NT2/D1 (cell line): ENCODE measurements at regions not wholly inside any gene's neighbourhood (a gene's known extent, or its start where the extent isn't known, plus 50 kb on each side); places are given as distances from the start of the nearest gene placed in this dataset.

Experiments
- DNase-seq: peaks from one replicate; pipeline ENCODE4 v3.0.0-alpha.2; 2011; ENCODE audit warnings: low read depth, low spot score
- H3K27me3 ChIP-seq: 2 replicates; pipeline ENCODE4 v1.6.0; 2011; ENCODE audit warnings: mild to moderate bottlenecking; ENCODE audit not compliant: insufficient read length, insufficient read depth
- H3K36me3 ChIP-seq: 2 replicates; pipeline ENCODE4 v1.6.1; 2011; ENCODE audit warnings: mild to moderate bottlenecking, low read length, mixed read lengths; ENCODE audit not compliant: insufficient read depth, insufficient read length
- H3K4me1 ChIP-seq: 2 replicates; pipeline ENCODE4 v1.5.1; 2011; ENCODE audit not compliant: insufficient read depth, insufficient read length
- H3K4me3 ChIP-seq: 2 replicates; pipeline ENCODE4 v1.5.1; 2011; ENCODE audit warnings: low read depth; ENCODE audit not compliant: insufficient read length
- H3K9ac ChIP-seq: 2 replicates; pipeline ENCODE4 v1.6.0; 2011; ENCODE audit warnings: low read depth; ENCODE audit not compliant: insufficient read length
- H3K9me3 ChIP-seq: 2 replicates; pipeline ENCODE4 v1.5.1; 2011; ENCODE audit warnings: mild to moderate bottlenecking, low read length; ENCODE audit not compliant: insufficient read depth
- SUZ12 ChIP-seq: IDR thresholded peaks from 2 replicates; pipeline ENCODE4 v1.6.1; 2011; ENCODE audit not compliant: insufficient read length, insufficient read depth; ENCODE audit errors: extremely low read depth
- YY1 ChIP-seq: IDR thresholded peaks from 2 replicates; pipeline ENCODE4 v1.6.1; 2011; ENCODE audit not compliant: insufficient read length, insufficient read depth
- ZNF274 ChIP-seq: IDR thresholded peaks from 2 replicates; pipeline ENCODE4 v1.6.1; 2011; ENCODE audit warnings: mild to moderate bottlenecking, low read depth, low read length

DNA sequence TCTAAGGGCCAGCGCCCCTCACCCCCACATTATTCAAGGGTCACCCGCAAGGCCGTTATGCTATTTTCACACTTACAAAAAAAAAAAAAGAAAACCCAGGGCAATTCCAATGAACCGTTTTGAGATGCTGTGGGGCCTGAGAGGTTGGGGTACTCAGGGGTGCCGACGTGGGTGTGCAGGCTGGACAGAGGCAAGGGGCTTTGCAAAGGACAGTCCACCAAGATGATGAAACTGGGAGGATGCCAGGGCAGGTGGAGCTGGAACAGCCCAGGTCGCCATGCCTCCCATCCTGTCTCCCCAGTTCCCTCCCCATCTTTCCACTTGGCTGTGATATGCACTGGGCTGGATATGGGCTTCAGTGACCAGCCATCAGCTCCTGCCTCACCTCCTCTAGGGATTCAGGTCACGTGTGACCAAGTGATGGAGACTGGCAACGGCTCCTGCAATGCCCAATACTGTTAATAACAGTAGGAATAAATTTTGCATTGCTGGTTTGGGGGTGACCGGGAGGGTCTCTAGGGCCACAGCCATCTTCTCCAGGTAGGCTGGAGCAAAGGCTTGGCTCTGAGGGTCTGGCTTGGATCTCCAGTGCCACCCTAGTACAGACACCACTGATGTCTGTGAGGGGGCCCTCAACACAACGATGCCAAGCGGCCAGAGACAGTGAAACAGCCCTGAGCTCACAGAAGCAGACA is 151.3 kb upstream of the TNRC6C start:
- Histone ChIP-seq H3K4me3 (no peak overlapping the region), H3K9me3 (no peaks in the 10 kb centered on the region), H3K4me1 (peaks cover 32% of the 10 kb centered on the region), H3K9ac (no peak overlapping the region), H3K27me3 (peaks cover 12% of the 10 kb centered on the region), H3K36me3 (no peaks in the 10 kb centered on the region)
- no peak for TF ChIP-seq ZNF274
- TF ChIP-seq SUZ12, result no peak
- TF ChIP-seq YY1, result no peak
- no peak for DNase-seq

- TF ChIP-seq SUZ12 (no peak), YY1 (no peak)
- no peak overlapping the region for H3K9ac ChIP-seq
- H3K9me3 ChIP-seq, result no peaks in the 10 kb centered on the region
- no peak overlapping the region for H3K4me3 ChIP-seq
- H3K27me3 ChIP-seq, result peaks cover 9% of the 10 kb centered on the region
- H3K36me3 ChIP-seq, result no peaks in the 10 kb centered on the region
- H3K4me1 ChIP-seq, result peaks cover 26% of the 10 kb centered on the region
- DNase-seq, result no peak
Measured at GRCh38 chr17:77807746-77808441, 150.6 kb upstream of the TNRC6C start.

DNA sequence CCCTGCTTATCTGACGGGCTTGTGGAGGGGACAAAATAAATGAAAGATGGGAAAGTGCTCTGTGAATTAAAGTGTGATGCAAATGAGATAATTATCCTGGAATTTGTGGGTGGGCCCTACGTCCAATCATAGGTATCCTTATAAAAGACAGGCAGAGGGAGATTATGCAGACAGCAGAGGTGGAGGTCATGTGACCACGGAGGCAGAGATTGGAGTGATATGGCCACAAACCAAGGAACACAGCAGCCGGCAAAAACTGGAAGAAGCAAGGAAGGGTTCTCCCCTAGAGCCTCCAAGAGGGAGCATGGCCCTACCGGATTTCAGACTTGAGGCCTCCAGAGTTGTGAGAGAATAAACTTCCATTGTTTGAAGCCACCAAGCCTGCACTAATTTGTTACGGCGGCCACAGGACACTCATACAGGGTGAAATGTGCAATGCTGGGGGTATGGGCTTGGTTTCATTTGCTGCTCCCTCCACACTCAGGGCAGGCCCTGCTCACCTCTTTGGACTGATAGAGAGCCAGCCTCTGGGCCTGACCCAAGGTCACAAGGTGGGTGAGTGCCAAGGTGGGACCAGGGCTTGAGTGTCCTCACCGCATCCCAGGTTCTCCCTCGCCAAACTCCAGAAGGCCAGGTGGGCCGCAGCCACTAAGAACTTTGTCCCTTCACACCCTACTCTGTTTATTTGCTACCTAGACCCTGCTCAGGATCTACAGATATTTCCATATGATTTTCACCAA is 149.6 kb upstream of the TNRC6C start:
- no peaks in the 10 kb centered on the region for H3K9me3 ChIP-seq
- no peaks in the 10 kb centered on the region for H3K36me3 ChIP-seq
- DNase-seq, result no peak
- no peak overlapping the region for H3K4me3 ChIP-seq
- H3K9ac ChIP-seq, result no peak overlapping the region
- peaks cover 3% of the 10 kb centered on the region for H3K27me3 ChIP-seq
- peaks cover 19% of the 10 kb centered on the region for H3K4me1 ChIP-seq
- TF ChIP-seq ZNF274, result no peak

GRCh38 chr17:77809814-77810213 is 148.7 kb upstream of the TNRC6C start:
- Histone ChIP-seq H3K4me1 (peaks cover 17% of the 10 kb centered on the region), H3K27me3 (peaks cover 2% of the 10 kb centered on the region), H3K4me3 (no peak overlapping the region), H3K36me3 (no peaks in the 10 kb centered on the region), H3K9me3 (no peaks in the 10 kb centered on the region), H3K9ac (no peak overlapping the region)
- TF ChIP-seq ZNF274 (no peak), SUZ12 (no peak), YY1 (no peak)
- no peak for DNase-seq

DNA sequence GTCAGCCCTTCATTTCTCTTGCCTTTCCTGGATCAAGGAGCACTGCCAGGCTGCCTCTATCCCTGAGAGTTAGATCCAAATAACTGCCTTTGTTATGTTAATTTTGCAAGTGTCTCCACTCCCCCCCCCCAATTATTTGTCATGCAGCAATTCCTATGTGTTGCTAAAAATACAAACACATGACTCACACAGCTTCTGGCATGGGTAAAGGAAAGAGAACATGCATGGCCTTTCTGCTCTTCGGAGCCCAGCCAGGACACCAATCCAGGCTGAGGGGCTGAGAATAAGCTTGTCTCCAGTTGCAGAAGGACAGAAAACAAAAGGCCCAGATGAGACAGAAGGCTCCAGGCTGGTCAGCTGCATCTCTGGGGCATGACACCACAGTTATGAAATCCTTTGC is 148.0 kb upstream of the TNRC6C start:
- DNase-seq, result peak; percentile 32

GRCh38 chr17:77811521-77811920 is 147.0 kb upstream of the TNRC6C start:
- Histone ChIP-seq H3K9ac (no peak overlapping the region), H3K4me3 (no peak overlapping the region), H3K36me3 (no peaks in the 10 kb centered on the region), H3K4me1 (peaks cover 22% of the 10 kb centered on the region), H3K27me3 (peaks cover 2% of the 10 kb centered on the region), H3K9me3 (no peaks in the 10 kb centered on the region)
- TF ChIP-seq ZNF274 (no peak), YY1 (no peak), SUZ12 (no peak)
- DNase-seq, result no peak

More for the DNA sequence above, 148.0 kb upstream of the TNRC6C start:
- Histone ChIP-seq H3K36me3 (no peaks in the 10 kb centered on the region), H3K4me1 (peaks cover 21% of the 10 kb centered on the region), H3K9me3 (no peaks in the 10 kb centered on the region), H3K9ac (no peak overlapping the region), H3K4me3 (no peak overlapping the region), H3K27me3 (peaks cover 2% of the 10 kb centered on the region)
- TF ChIP-seq SUZ12 (no peak), ZNF274 (no peak), YY1 (no peak)

DNA sequence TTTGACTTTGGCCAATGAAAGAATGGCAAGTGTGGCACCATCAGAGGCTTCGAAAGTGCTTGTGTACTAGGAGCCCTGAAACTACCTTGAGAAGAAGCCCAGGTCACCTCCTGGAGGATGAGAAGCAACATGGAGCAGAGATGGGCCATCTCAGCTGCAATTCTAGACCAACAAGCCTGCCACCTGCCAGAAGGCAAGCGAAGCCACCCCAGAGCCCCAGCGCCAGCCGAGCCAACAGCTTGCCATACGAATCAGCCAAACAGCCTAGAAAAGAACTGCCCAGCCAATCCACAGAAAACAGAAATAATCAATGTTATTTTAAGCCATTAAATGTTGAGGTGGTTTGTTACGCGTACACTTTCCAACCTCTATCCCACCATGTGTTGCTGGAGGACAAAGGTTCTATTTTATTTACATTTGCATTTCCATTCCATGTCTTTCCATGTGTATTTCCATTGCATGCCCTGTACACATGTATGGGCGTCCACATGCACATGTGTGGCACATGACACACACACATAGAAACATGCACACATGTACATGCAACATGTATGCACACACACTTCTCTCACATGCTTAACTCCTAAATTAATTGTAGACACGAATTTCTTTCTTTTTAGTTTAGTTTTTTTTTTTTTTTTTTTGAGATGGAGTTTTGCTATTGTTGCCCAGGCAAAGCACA is 144.3 kb upstream of the TNRC6C start:
- Histone ChIP-seq H3K9ac (no peak overlapping the region), H3K27me3 (no peaks in the 10 kb centered on the region), H3K4me3 (no peak overlapping the region), H3K9me3 (no peaks in the 10 kb centered on the region), H3K36me3 (no peaks in the 10 kb centered on the region), H3K4me1 (peaks cover 21% of the 10 kb centered on the region)
- no peak for TF ChIP-seq ZNF274
- TF ChIP-seq SUZ12, result no peak
- no peak for TF ChIP-seq YY1
- DNase-seq, result no peak
